T-helper 1 cell (primary cell): ENCODE measurements at regions not wholly inside any gene's neighbourhood (a gene's known extent, or its start where the extent isn't known, plus 50 kb on each side); places are given as distances from the start of the nearest gene placed in this dataset.

Experiments
- DNase-seq, 5 donors: peaks; one replicate each; pipeline ENCODE4 v3.0.0-alpha.2; 2012 to 2020

- no peak for DNase-seq
These were observed 783.2 kb downstream of the RPA4 start for GRCh38 chrX:97666890-97667289.

GRCh38 chrX:97668126-97668525 lies 784.4 kb downstream of the RPA4 start:
- no peak for DNase-seq

GRCh38 chrX:97672138-97672537 lies 788.4 kb downstream of the RPA4 start:
- no peak for DNase-seq

GRCh38 chrX:97672608-97673007 lies 788.9 kb downstream of the RPA4 start:
- DNase-seq: no peak

GRCh38 chrX:97673135-97673534 lies 789.4 kb downstream of the RPA4 start:
- DNase-seq: no peak

- no peak for DNase-seq
These were observed 799.5 kb downstream of the RPA4 start for GRCh38 chrX:97682991-97683840.

- DNase-seq: peak in 2 of 5 donors; percentile 1 to 17
These were observed 802.0 kb downstream of the RPA4 start for GRCh38 chrX:97685753-97686152.

GRCh38 chrX:97691901-97692455 lies 808.3 kb downstream of the RPA4 start:
- no peak for DNase-seq

- no peak for DNase-seq
These were observed 808.9 kb downstream of the RPA4 start for GRCh38 chrX:97692575-97692974.

GRCh38 chrX:97700547-97700946 lies 816.8 kb downstream of the RPA4 start:
- DNase-seq: peak in 1 of 5 donors; percentile 4

- no peak for DNase-seq
These were observed 820.8 kb downstream of the RPA4 start for GRCh38 chrX:97704474-97704873.

GRCh38 chrX:97704881-97705280 lies 821.2 kb downstream of the RPA4 start:
- DNase-seq: no peak

- DNase-seq: no peak
These were observed 822.2 kb downstream of the RPA4 start for GRCh38 chrX:97705936-97706335.

GRCh38 chrX:97714072-97714471 lies 830.4 kb downstream of the RPA4 start:
- DNase-seq: no peak

- no peak for DNase-seq
These were observed 844.5 kb downstream of the RPA4 start for GRCh38 chrX:97728215-97728614.

GRCh38 chrX:97740044-97740443 lies 856.3 kb downstream of the RPA4 start:
- DNase-seq: no peak

- DNase-seq: no peak
These were observed 857.2 kb downstream of the RPA4 start for GRCh38 chrX:97740886-97741285.

GRCh38 chrX:97743014-97743413 lies 859.3 kb downstream of the RPA4 start:
- no peak for DNase-seq

- DNase-seq: no peak
These were observed 863.6 kb downstream of the RPA4 start for GRCh38 chrX:97747346-97747745.

GRCh38 chrX:97751016-97751415 lies 867.3 kb downstream of the RPA4 start:
- no peak for DNase-seq

- no peak for DNase-seq
These were observed 868.0 kb downstream of the RPA4 start for GRCh38 chrX:97751735-97752134.

GRCh38 chrX:97756879-97757278 lies 873.2 kb downstream of the RPA4 start:
- DNase-seq: no peak

GRCh38 chrX:97763391-97763790 lies 879.7 kb downstream of the RPA4 start:
- DNase-seq: no peak

- DNase-seq: no peak
These were observed 880.3 kb downstream of the RPA4 start for GRCh38 chrX:97763981-97764380.
